Left hindlimb (tissue), 1 donor: ENCODE measurements at regions not wholly inside any gene's neighbourhood (a gene's known extent, or its start where the extent isn't known, plus 50 kb on each side); places are given as distances from the start of the nearest gene placed in this dataset.
"Not testable (repeated sequence)": the region's sequence is repeated elsewhere in the genome, so short reads cannot be mapped to it uniquely, and the experiment has no call there.

Source experiments
- DNase-seq: peaks from one replicate; pipeline ENCODE4 v3.0.0-alpha.2; 2018

- no peak for DNase-seq
Measured at GRCh38 chr2:189312643-189313042, 128.6 kb upstream of the WDR75 start.

GRCh38 chr2:189318761-189319160 is 122.5 kb upstream of the WDR75 start:
- DNase-seq = no peak

- DNase-seq = not testable (repeated sequence)
Measured at GRCh38 chr2:189319424-189319823, 121.8 kb upstream of the WDR75 start.

GRCh38 chr2:189327879-189328847 is 113.1 kb upstream of the WDR75 start:
- DNase-seq = no peak

GRCh38 chr2:189328848-189329245 is 112.4 kb upstream of the WDR75 start:
- no peak for DNase-seq

GRCh38 chr2:189336276-189336975 is 104.8 kb upstream of the WDR75 start:
- no peak for DNase-seq

GRCh38 chr2:189337656-189338055 is 103.6 kb upstream of the WDR75 start:
- no peak for DNase-seq

- DNase-seq = peak; percentile 48
Measured at GRCh38 chr2:189338115-189338514, 103.2 kb upstream of the WDR75 start.

- no peak for DNase-seq
Measured at GRCh38 chr2:189341077-189341476, 100.2 kb upstream of the WDR75 start.

- no peak for DNase-seq
Measured at GRCh38 chr2:189344043-189344442, 97.2 kb upstream of the WDR75 start.

GRCh38 chr2:189347540-189347939 is 93.7 kb upstream of the WDR75 start:
- peak; percentile 53 for DNase-seq

GRCh38 chr2:189348369-189348768 is 92.9 kb upstream of the WDR75 start:
- DNase-seq = no peak

- DNase-seq = peak; percentile 50
Measured at GRCh38 chr2:189350540-189351209, 90.6 kb upstream of the WDR75 start.

- not testable (repeated sequence) for DNase-seq
Measured at GRCh38 chr2:189351933-189352332, 89.3 kb upstream of the WDR75 start.

GRCh38 chr2:189357375-189357774 is 83.9 kb upstream of the WDR75 start:
- DNase-seq = not testable (repeated sequence)

- DNase-seq = no peak
Measured at GRCh38 chr2:189360861-189361260, 80.4 kb upstream of the WDR75 start.

GRCh38 chr2:189362283-189362682 is 79.0 kb upstream of the WDR75 start:
- no peak for DNase-seq

- no peak for DNase-seq
Measured at GRCh38 chr2:189363559-189363958, 77.7 kb upstream of the WDR75 start.

- DNase-seq = no peak
Measured at GRCh38 chr2:189364607-189365006, 76.7 kb upstream of the WDR75 start.

GRCh38 chr2:189366349-189366748 is 74.9 kb upstream of the WDR75 start:
- no peak for DNase-seq

GRCh38 chr2:189367343-189367742 is 73.9 kb upstream of the WDR75 start:
- DNase-seq = no peak

GRCh38 chr2:189369566-189369965 is 71.7 kb upstream of the WDR75 start:
- no peak for DNase-seq

- no peak for DNase-seq
Measured at GRCh38 chr2:189370719-189371118, 70.6 kb upstream of the WDR75 start.
